Thoracic aorta (tissue), 2 donors: ENCODE measurements at regions not wholly inside any gene's neighbourhood (a gene's known extent, or its start where the extent isn't known, plus 50 kb on each side); places are given as distances from the start of the nearest gene placed in this dataset.

ENCODE experiments used
- ATAC-seq: fragments of 150-250 bp; one replicate; pipeline ENCODE4 v1.8.0; 2017; ENCODE audit warnings: low read depth; ENCODE audit not compliant: insufficient number of reproducible peaks, low FRiP score
- DNase-seq: peaks from one replicate; pipeline ENCODE4 v3.0.0-alpha.2; 2020; ENCODE audit warnings: low spot score
- H3K27ac ChIP-seq, 2 donors: fragments of 200-600 bp; sonication (generic); 1 replicate in 1 of 2; 2 replicates in 1 of 2; pipeline ENCODE4 v1.5.1; 2016; ENCODE audit warnings: mild to moderate bottlenecking in 2 of 2, moderate library complexity in 2 of 2
- H3K27me3 ChIP-seq: fragments of 200-600 bp; sonication (generic); replicated peaks from 2 replicates; pipeline ENCODE4 v1.6.0; 2016; ENCODE audit warnings: mild to moderate bottlenecking; ENCODE audit not compliant: insufficient read depth
- H3K36me3 ChIP-seq: fragments of 200-600 bp; sonication (generic); one replicate; pipeline ENCODE4 v1.5.1; 2016
- H3K4me1 ChIP-seq, 2 donors: fragments of 200-600 bp; sonication (generic); 1 replicate in 1 of 2; 2 replicates in 1 of 2; pipeline versions ENCODE4 v1.5.1 to v1.6.0; 2016; ENCODE audit warnings: low read depth in 2 of 2, mild to moderate bottlenecking in 1 of 2; ENCODE audit not compliant: control insufficient read depth in 1 of 2
- H3K4me3 ChIP-seq: fragments of 200-600 bp; sonication (generic); 2 replicates; pipeline ENCODE4 v1.5.1; 2016; ENCODE audit warnings: mild to moderate bottlenecking
- H3K9me3 ChIP-seq: fragments of 200-600 bp; sonication (generic); 2 replicates; pipeline ENCODE4 v1.5.1; 2016
- TF ChIP-seq, protein P1 (sequence below): fragments of 200-600 bp; sonication (generic); IDR thresholded peaks from one replicate; pipeline ENCODE4 v1.5.1; 2019; ENCODE audit warnings: antibody characterized with exemption

- Histone ChIP-seq H3K4me3 (no peak overlapping the region), H3K27me3 (no peaks in the 10 kb centered on the region), H3K36me3 (no peaks in the 10 kb centered on the region), H3K4me1 (no peaks in the 10 kb centered on the region), H3K27ac (no peak overlapping the region), H3K9me3 (no peaks in the 10 kb centered on the region)
- ATAC-seq (no peak), DNase-seq (no peak)
- TF ChIP-seq, protein P1, sequence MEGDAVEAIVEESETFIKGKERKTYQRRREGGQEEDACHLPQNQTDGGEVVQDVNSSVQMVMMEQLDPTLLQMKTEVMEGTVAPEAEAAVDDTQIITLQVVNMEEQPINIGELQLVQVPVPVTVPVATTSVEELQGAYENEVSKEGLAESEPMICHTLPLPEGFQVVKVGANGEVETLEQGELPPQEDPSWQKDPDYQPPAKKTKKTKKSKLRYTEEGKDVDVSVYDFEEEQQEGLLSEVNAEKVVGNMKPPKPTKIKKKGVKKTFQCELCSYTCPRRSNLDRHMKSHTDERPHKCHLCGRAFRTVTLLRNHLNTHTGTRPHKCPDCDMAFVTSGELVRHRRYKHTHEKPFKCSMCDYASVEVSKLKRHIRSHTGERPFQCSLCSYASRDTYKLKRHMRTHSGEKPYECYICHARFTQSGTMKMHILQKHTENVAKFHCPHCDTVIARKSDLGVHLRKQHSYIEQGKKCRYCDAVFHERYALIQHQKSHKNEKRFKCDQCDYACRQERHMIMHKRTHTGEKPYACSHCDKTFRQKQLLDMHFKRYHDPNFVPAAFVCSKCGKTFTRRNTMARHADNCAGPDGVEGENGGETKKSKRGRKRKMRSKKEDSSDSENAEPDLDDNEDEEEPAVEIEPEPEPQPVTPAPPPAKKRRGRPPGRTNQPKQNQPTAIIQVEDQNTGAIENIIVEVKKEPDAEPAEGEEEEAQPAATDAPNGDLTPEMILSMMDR, result no peak
Observed at GRCh38 chr10:47209466-47209865, 90.5 kb upstream of the GDF10 start.

DNA sequence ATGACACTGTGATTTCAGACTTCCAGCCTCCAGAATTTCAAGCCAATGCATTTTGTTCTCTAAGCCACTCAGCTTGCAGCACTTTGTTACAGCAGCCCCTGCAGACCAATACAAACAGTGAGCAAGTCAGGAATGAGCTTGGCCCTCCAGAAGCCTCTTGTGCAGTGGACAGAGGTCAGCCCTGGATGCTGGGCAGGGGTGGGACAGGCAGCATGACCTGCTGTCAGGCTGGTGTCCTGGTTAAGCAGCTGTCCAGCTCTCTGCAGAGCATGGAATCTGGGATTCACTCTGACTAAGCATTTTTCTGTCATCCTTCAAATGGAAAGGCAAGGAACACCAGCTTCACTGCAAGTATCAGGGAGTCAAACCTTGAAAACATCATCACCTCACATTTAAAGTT lies 85.5 kb upstream of the GDF10 start:
- Histone ChIP-seq H3K4me3 (no peak overlapping the region), H3K27me3 (no peaks in the 10 kb centered on the region), H3K36me3 (no peaks in the 10 kb centered on the region), H3K27ac (no peak overlapping the region), H3K4me1 (no peaks in the 10 kb centered on the region), H3K9me3 (no peaks in the 10 kb centered on the region)
- DNase-seq, result no peak
- ATAC-seq, result no peak
- TF ChIP-seq, protein P1, result no peak

- H3K36me3 ChIP-seq, result no peaks in the 10 kb centered on the region
- no peaks in the 10 kb centered on the region for H3K27me3 ChIP-seq
- H3K27ac ChIP-seq, result no peak overlapping the region
- H3K4me3 ChIP-seq, result no peak overlapping the region
- no peaks in the 10 kb centered on the region for H3K9me3 ChIP-seq
- no peak for DNase-seq
- peaks cover 0 to 10% of the 10 kb centered on the region in 2 donors for H3K4me1 ChIP-seq
- ATAC-seq, result no peak
- TF ChIP-seq, protein P1, result no peak
Observed at GRCh38 chr10:47217113-47217512, 82.9 kb upstream of the GDF10 start.

DNA sequence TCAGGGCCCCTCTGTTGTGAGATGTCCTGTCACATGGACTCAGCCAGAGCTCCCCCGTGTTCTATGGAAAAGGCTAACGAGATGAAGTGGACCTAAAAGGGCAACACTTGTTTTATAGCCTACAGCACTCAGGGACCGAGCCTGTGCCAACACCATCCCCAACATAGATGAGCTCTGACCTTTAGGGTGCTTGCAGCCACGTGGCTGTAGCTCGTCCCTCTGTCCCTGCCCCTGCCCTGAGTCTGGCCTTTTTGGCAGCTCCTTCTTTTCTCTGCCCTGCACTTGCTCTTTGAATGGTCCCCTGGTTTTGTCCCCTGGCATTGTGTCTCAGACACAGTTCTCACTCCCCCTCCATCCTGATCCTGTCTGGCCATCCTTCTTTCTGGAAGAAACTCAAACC lies 81.2 kb upstream of the GDF10 start:
- Histone ChIP-seq H3K27ac (no peak overlapping the region), H3K27me3 (no peaks in the 10 kb centered on the region), H3K4me3 (no peak overlapping the region), H3K36me3 (no peaks in the 10 kb centered on the region), H3K4me1 (peaks cover 0 to 10% of the 10 kb centered on the region in 2 donors), H3K9me3 (no peaks in the 10 kb centered on the region)
- TF ChIP-seq, protein P1, result no peak
- DNase-seq (no peak), ATAC-seq (no peak)

DNA sequence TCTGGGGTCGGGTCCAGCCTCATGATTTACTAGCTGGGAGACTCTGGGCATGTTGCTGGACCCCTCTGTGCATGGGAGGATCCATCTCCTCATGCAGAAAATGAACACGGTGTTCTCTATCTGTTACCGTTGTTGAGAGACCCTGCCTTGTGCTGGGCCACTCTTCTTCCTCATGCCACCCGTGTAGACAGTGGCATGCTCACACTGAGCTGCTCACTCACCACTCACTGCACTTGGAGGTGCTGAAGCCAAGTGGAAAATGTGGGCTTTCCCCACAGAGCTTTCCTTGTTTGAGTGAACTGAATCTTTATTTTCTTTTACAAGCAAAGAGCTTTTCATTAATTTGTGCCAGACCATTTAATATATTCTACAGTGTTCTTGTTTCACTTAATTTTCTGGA lies 77.5 kb upstream of the GDF10 start:
- Histone ChIP-seq H3K4me1 (peaks cover 0 to 10% of the 10 kb centered on the region in 2 donors), H3K9me3 (no peaks in the 10 kb centered on the region), H3K27ac (no peak overlapping the region), H3K27me3 (no peaks in the 10 kb centered on the region), H3K36me3 (no peaks in the 10 kb centered on the region), H3K4me3 (no peak overlapping the region)
- TF ChIP-seq, protein P1, result no peak
- ATAC-seq (no peak), DNase-seq (no peak)
